ENCODE measurements at regions not wholly inside any gene's neighbourhood (a gene's known extent, or its start where the extent isn't known, plus 50 kb on each side); places are given as distances from the start of the nearest gene placed in this dataset.

- DNase-seq (ENCODE audit: low spot score) = no peak
- no peaks in the 10 kb centered on the region for H3K9me3 ChIP-seq (ENCODE audit: severe bottlenecking)
- no peaks in the 10 kb centered on the region for H3K27me3 ChIP-seq (ENCODE audit: insufficient read depth, poor library complexity, severe bottlenecking)
- H3K27ac ChIP-seq (ENCODE audit: poor library complexity, severe bottlenecking) = no peak overlapping the region
- H3K4me1 ChIP-seq (ENCODE audit: insufficient read depth, poor library complexity, severe bottlenecking) = no peaks in the 10 kb centered on the region
- ATAC-seq (ENCODE audit: low read depth) = no peak
- no peak overlapping the region for H3K4me3 ChIP-seq (ENCODE audit: severe bottlenecking)
- TF ChIP-seq, protein P1, sequence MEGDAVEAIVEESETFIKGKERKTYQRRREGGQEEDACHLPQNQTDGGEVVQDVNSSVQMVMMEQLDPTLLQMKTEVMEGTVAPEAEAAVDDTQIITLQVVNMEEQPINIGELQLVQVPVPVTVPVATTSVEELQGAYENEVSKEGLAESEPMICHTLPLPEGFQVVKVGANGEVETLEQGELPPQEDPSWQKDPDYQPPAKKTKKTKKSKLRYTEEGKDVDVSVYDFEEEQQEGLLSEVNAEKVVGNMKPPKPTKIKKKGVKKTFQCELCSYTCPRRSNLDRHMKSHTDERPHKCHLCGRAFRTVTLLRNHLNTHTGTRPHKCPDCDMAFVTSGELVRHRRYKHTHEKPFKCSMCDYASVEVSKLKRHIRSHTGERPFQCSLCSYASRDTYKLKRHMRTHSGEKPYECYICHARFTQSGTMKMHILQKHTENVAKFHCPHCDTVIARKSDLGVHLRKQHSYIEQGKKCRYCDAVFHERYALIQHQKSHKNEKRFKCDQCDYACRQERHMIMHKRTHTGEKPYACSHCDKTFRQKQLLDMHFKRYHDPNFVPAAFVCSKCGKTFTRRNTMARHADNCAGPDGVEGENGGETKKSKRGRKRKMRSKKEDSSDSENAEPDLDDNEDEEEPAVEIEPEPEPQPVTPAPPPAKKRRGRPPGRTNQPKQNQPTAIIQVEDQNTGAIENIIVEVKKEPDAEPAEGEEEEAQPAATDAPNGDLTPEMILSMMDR (IDR thresholded peaks at IDR 0.05; ENCODE audit: poor library complexity, severe bottlenecking) = no peak
- H3K36me3 ChIP-seq (ENCODE audit: low read depth) = no peaks in the 10 kb centered on the region
Observed at GRCh38 chr13:22285867-22286266, 615.0 kb downstream of the FGF9 start.

DNA sequence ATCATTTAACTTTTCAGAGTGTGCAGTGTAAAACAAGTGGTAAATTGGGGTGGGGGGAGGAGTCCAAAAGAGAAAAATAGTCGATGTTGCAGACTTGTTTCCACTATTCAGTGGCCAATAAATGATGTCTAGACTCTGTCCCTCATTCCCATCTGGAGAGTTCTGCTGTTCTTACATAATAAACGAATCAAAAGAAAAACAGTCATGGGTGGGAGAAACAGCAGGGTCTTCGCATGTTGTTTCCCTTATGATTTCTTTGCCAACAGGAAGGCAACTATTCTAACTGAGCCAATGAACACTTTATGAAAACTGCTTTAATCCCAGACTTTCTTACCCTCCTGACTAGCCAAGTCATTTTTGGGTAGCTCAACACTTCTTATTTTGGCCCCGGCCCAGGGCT lies 615.5 kb downstream of the FGF9 start:
- no peak overlapping the region for H3K27ac ChIP-seq (ENCODE audit: poor library complexity, severe bottlenecking)
- no peaks in the 10 kb centered on the region for H3K27me3 ChIP-seq (ENCODE audit: insufficient read depth, poor library complexity, severe bottlenecking)
- no peak for DNase-seq (ENCODE audit: low spot score)
- no peak overlapping the region for H3K4me3 ChIP-seq (ENCODE audit: severe bottlenecking)
- no peaks in the 10 kb centered on the region for H3K4me1 ChIP-seq (ENCODE audit: insufficient read depth, poor library complexity, severe bottlenecking)
- H3K36me3 ChIP-seq (ENCODE audit: low read depth) = no peaks in the 10 kb centered on the region
- TF ChIP-seq, protein P1 (IDR thresholded peaks at IDR 0.05; ENCODE audit: poor library complexity, severe bottlenecking) = no peak
- no peak for ATAC-seq (ENCODE audit: low read depth)
- no peaks in the 10 kb centered on the region for H3K9me3 ChIP-seq (ENCODE audit: severe bottlenecking)

DNA sequence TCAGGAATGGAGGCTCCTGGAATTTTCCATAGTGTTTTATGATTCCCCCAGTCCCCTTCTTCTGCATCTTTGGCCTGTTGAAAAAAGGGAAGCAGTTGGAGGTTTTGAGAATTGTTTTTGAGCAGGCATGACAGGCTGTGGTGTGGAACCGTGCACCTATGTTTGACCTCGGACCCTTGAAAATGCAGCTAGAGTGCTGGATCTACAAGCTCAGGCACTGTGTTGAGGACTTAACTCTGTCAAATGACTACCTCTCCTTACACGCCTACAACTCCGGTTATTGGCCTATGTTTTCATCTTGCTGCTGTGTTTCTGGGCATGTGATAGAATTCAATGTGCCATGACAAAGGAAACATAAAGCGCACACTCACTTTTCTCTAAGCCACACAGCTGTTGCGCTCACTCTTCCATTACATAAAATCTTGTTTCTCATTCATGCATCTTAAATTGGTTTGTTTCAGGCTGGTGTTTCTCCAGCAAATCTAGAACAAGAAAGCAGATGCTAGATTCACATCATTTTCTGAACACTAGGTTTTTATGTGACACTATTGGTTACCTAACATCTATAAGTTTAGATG lies 616.6 kb downstream of the FGF9 start:
- DNase-seq (ENCODE audit: low spot score) = no peak

GRCh38 chr13:22288496-22288895 lies 617.6 kb downstream of the FGF9 start:
- Histone ChIP-seq H3K9me3 (ENCODE audit: severe bottlenecking) (no peaks in the 10 kb centered on the region), H3K27ac (ENCODE audit: poor library complexity, severe bottlenecking) (no peak overlapping the region), H3K36me3 (ENCODE audit: low read depth) (no peaks in the 10 kb centered on the region), H3K27me3 (ENCODE audit: insufficient read depth, poor library complexity, severe bottlenecking) (no peaks in the 10 kb centered on the region), H3K4me1 (ENCODE audit: insufficient read depth, poor library complexity, severe bottlenecking) (no peaks in the 10 kb centered on the region), H3K4me3 (ENCODE audit: severe bottlenecking) (no peak overlapping the region)
- DNase-seq (ENCODE audit: low spot score) (no peak), ATAC-seq (ENCODE audit: low read depth) (no peak)
- TF ChIP-seq, protein P1 (IDR thresholded peaks at IDR 0.05; ENCODE audit: poor library complexity, severe bottlenecking) = no peak

More for the DNA sequence above, 616.6 kb downstream of the FGF9 start:
- TF ChIP-seq, protein P1 (IDR thresholded peaks at IDR 0.05; ENCODE audit: poor library complexity, severe bottlenecking) = no peak
- Histone ChIP-seq H3K27me3 (ENCODE audit: insufficient read depth, poor library complexity, severe bottlenecking) (no peaks in the 10 kb centered on the region), H3K9me3 (ENCODE audit: severe bottlenecking) (no peaks in the 10 kb centered on the region), H3K4me3 (ENCODE audit: severe bottlenecking) (no peak overlapping the region), H3K27ac (ENCODE audit: poor library complexity, severe bottlenecking) (no peak overlapping the region), H3K36me3 (ENCODE audit: low read depth) (no peaks in the 10 kb centered on the region), H3K4me1 (ENCODE audit: insufficient read depth, poor library complexity, severe bottlenecking) (no peaks in the 10 kb centered on the region)
- no peak for ATAC-seq (ENCODE audit: low read depth)

GRCh38 chr13:22289711-22290110 lies 618.8 kb downstream of the FGF9 start:
- no peaks in the 10 kb centered on the region for H3K9me3 ChIP-seq (ENCODE audit: severe bottlenecking)
- no peak overlapping the region for H3K4me3 ChIP-seq (ENCODE audit: severe bottlenecking)
- no peak overlapping the region for H3K27ac ChIP-seq (ENCODE audit: poor library complexity, severe bottlenecking)
- H3K27me3 ChIP-seq (ENCODE audit: insufficient read depth, poor library complexity, severe bottlenecking) = no peaks in the 10 kb centered on the region
- H3K4me1 ChIP-seq (ENCODE audit: insufficient read depth, poor library complexity, severe bottlenecking) = no peaks in the 10 kb centered on the region
- DNase-seq (ENCODE audit: low spot score) (no peak), ATAC-seq (ENCODE audit: low read depth) (no peak)
- H3K36me3 ChIP-seq (ENCODE audit: low read depth) = no peaks in the 10 kb centered on the region
- TF ChIP-seq, protein P1 (IDR thresholded peaks at IDR 0.05; ENCODE audit: poor library complexity, severe bottlenecking) = no peak
